Vagina (tissue), 2 donors: ENCODE measurements at regions not wholly inside any gene's neighbourhood (a gene's known extent, or its start where the extent isn't known, plus 50 kb on each side); places are given as distances from the start of the nearest gene placed in this dataset.

Experiments
- DNase-seq, 2 donors: peaks; one replicate each; pipeline ENCODE4 v3.0.0-alpha.2; 2017; ENCODE audit errors: extremely low spot score in 2 of 2
- H3K27ac ChIP-seq: fragments of 200-600 bp; sonication (generic); one replicate; pipeline ENCODE4 v1.5.1; 2019
- H3K27me3 ChIP-seq: fragments of 200-600 bp; sonication (generic); one replicate; pipeline ENCODE4 v1.5.1; 2019
- H3K36me3 ChIP-seq, 2 donors: fragments of 200-600 bp; sonication (generic); one replicate each; pipeline ENCODE4 v1.5.1; 2017 to 2019
- H3K4me1 ChIP-seq: fragments of 200-600 bp; sonication (generic); one replicate; pipeline ENCODE4 v1.5.1; 2019
- H3K4me3 ChIP-seq, 2 donors: fragments of 200-600 bp; sonication (generic); 1 replicate in 1 of 2; 2 replicates in 1 of 2; pipeline ENCODE4 v1.5.1; 2016 to 2019
- H3K9me3 ChIP-seq: fragments of 200-600 bp; sonication (generic); one replicate; pipeline ENCODE4 v1.5.1; 2019
- CTCF ChIP-seq, 3 experiments: fragments of 450-650 bp in 2 of 3; fragments of 200-600 bp in 1 of 3; sonication (generic) in 1 of 3; IDR thresholded peaks; one replicate each; pipeline ENCODE4 v1.5.1; 2017 to 2019; ENCODE audit warnings: antibody characterized with exemption in 3 of 3, mild to moderate bottlenecking in 2 of 3, moderate library complexity in 2 of 3
- POLR2A ChIP-seq, 2 donors: fragments of 450-650 bp; IDR thresholded peaks; one replicate each; pipeline ENCODE4 v1.6.1; 2017; ENCODE audit warnings: antibody characterized with exemption in 2 of 2, mild to moderate bottlenecking in 2 of 2, moderate library complexity in 2 of 2
- POLR2AphosphoS5 ChIP-seq, 2 donors: sonication (generic); formaldehyde crosslinking; IDR thresholded peaks; one replicate each; pipeline ENCODE4 v1.9.0; 2017; ENCODE audit warnings: antibody characterized with exemption in 2 of 2, mild to moderate bottlenecking in 2 of 2, low read depth in 1 of 2; ENCODE audit not compliant: insufficient read depth in 1 of 2
- intact Hi-C: fragments of 100-400 bp; cut with DNase I; formaldehyde crosslinking; loops from one replicate; pipeline ENCODE4 v1.15.1; 2023

- DNase-seq, result no peak
- no peaks in the 10 kb centered on the region for H3K4me1 ChIP-seq
- no peak for TF ChIP-seq CTCF (IDR thresholded peaks at IDR 0.05)
- no peak for TF ChIP-seq POLR2AphosphoS5 (IDR thresholded peaks at IDR 0.05; ENCODE audit: insufficient read depth in 1 of 2, low read depth in 1 of 2)
- intact Hi-C loops, result no loop called here
- H3K9me3 ChIP-seq, result no peaks in the 10 kb centered on the region
- H3K27ac ChIP-seq, result no peak overlapping the region
- no peaks in the 10 kb centered on the region for H3K36me3 ChIP-seq
- no peak overlapping the region for H3K4me3 ChIP-seq
- H3K27me3 ChIP-seq, result no peaks in the 10 kb centered on the region
These were observed 553.5 kb upstream of the CCDC54 start for GRCh38 chr3:106823701-106824100.

- H3K36me3 ChIP-seq, result no peaks in the 10 kb centered on the region
- no peaks in the 10 kb centered on the region for H3K4me1 ChIP-seq
- no peaks in the 10 kb centered on the region for H3K9me3 ChIP-seq
- intact Hi-C loops, result no loop called here
- H3K27ac ChIP-seq, result no peak overlapping the region
- no peak overlapping the region for H3K4me3 ChIP-seq
- no peaks in the 10 kb centered on the region for H3K27me3 ChIP-seq
- TF ChIP-seq POLR2AphosphoS5 (IDR thresholded peaks at IDR 0.05; ENCODE audit: insufficient read depth in 1 of 2, low read depth in 1 of 2) (no peak), POLR2A (IDR thresholded peaks at IDR 0.05) (no peak), CTCF (IDR thresholded peaks at IDR 0.05) (no peak)
- no peak for DNase-seq
These were observed 552.4 kb upstream of the CCDC54 start for GRCh38 chr3:106824856-106825255.

GRCh38 chr3:106825962-106826605, 551.2 kb upstream of the CCDC54 start:
- no peaks in the 10 kb centered on the region for H3K36me3 ChIP-seq
- intact Hi-C loops, result no loop called here
- no peaks in the 10 kb centered on the region for H3K4me1 ChIP-seq
- no peak for DNase-seq
- TF ChIP-seq POLR2AphosphoS5 (IDR thresholded peaks at IDR 0.05; ENCODE audit: insufficient read depth in 1 of 2, low read depth in 1 of 2), result no peak
- no peak for TF ChIP-seq POLR2A (IDR thresholded peaks at IDR 0.05)
- H3K27ac ChIP-seq, result no peak overlapping the region
- no peaks in the 10 kb centered on the region for H3K27me3 ChIP-seq
- no peak overlapping the region for H3K4me3 ChIP-seq
- H3K9me3 ChIP-seq, result no peaks in the 10 kb centered on the region

GRCh38 chr3:106826791-106827311, 550.4 kb upstream of the CCDC54 start:
- intact Hi-C loops, result no loop called here
- H3K27ac ChIP-seq, result no peak overlapping the region
- TF ChIP-seq CTCF (IDR thresholded peaks at IDR 0.05) (no peak), POLR2AphosphoS5 (IDR thresholded peaks at IDR 0.05; ENCODE audit: insufficient read depth in 1 of 2, low read depth in 1 of 2) (no peak), POLR2A (IDR thresholded peaks at IDR 0.05) (no peak)
- H3K4me3 ChIP-seq, result no peak overlapping the region
- H3K9me3 ChIP-seq, result no peaks in the 10 kb centered on the region
- no peaks in the 10 kb centered on the region for H3K4me1 ChIP-seq
- DNase-seq, result no peak
- H3K27me3 ChIP-seq, result no peaks in the 10 kb centered on the region
- no peaks in the 10 kb centered on the region for H3K36me3 ChIP-seq

GRCh38 chr3:106827515-106828213, 549.6 kb upstream of the CCDC54 start:
- H3K4me3 ChIP-seq, result no peak overlapping the region
- intact Hi-C loops, result no loop called here
- no peaks in the 10 kb centered on the region for H3K4me1 ChIP-seq
- H3K27me3 ChIP-seq, result no peaks in the 10 kb centered on the region
- H3K27ac ChIP-seq, result no peak overlapping the region
- no peak for DNase-seq
- H3K36me3 ChIP-seq, result no peaks in the 10 kb centered on the region
- no peaks in the 10 kb centered on the region for H3K9me3 ChIP-seq
- TF ChIP-seq POLR2A (IDR thresholded peaks at IDR 0.05), result no peak
- TF ChIP-seq POLR2AphosphoS5 (IDR thresholded peaks at IDR 0.05; ENCODE audit: insufficient read depth in 1 of 2, low read depth in 1 of 2), result no peak
- TF ChIP-seq CTCF (IDR thresholded peaks at IDR 0.05), result no peak
